CD4-positive, alpha-beta T cell (primary cell): ENCODE measurements at regions not wholly inside any gene's neighbourhood (a gene's known extent, or its start where the extent isn't known, plus 50 kb on each side); places are given as distances from the start of the nearest gene placed in this dataset.

Experiments
- ATAC-seq: fragments of 200-7000 bp; cut with Tn5 transposase; one replicate; pipeline ENCODE4 v1.10.0; 2022; ENCODE audit warnings: mild to moderate bottlenecking; ENCODE audit not compliant: poor library complexity
- CTCF ChIA-PET: fragments of 350-600 bp; sonication (Branson Sonifier 250); formaldehyde crosslinking; loops from one replicate; lab custom pipeline; 2021; ENCODE audit warnings: antibody characterized with exemption, inconsistent platforms; lab: Charles Lee
- POLR2A ChIA-PET: fragments of 350-600 bp; sonication (Branson Sonifier 250); formaldehyde crosslinking; loops from one replicate; lab custom pipeline; 2021; ENCODE audit warnings: antibody characterized with exemption, inconsistent platforms; lab: Charles Lee
- DNase-seq, 14 experiments: peaks; one replicate each; pipeline ENCODE4 v3.0.0-alpha.2; 2013 to 2020; ENCODE audit warnings: mixed read lengths in 2 of 14
- H3K27ac ChIP-seq, 2 donors: one replicate each; pipeline versions ENCODE4 v1.5.1 to v1.7.0; 2013; ENCODE audit warnings: low read length in 2 of 2, low read depth in 1 of 2, mild to moderate bottlenecking in 1 of 2
- H3K27me3 ChIP-seq, 2 experiments: 1 replicate in 1 of 2; 2 replicates in 1 of 2; pipeline versions ENCODE4 v1.6.1 to v1.7.0; 2013; ENCODE audit warnings: low read length in 2 of 2, control low read depth in 1 of 2, mild to moderate bottlenecking in 1 of 2, moderate library complexity in 1 of 2; ENCODE audit not compliant: insufficient read depth in 2 of 2, control insufficient read depth in 1 of 2
- H3K36me3 ChIP-seq: one replicate; pipeline ENCODE4 v1.6.1; 2013; ENCODE audit warnings: low read length, control low read depth; ENCODE audit not compliant: insufficient read depth
- H3K4me1 ChIP-seq: one replicate; pipeline ENCODE4 v1.6.1; 2013; ENCODE audit warnings: low read length, control low read depth; ENCODE audit not compliant: insufficient read depth
- H3K4me3 ChIP-seq: one replicate; pipeline ENCODE4 v1.5.1; 2013; ENCODE audit warnings: mild to moderate bottlenecking, low read length, moderate library complexity
- H3K9me3 ChIP-seq, 2 experiments: 1 replicate in 1 of 2; 2 replicates in 1 of 2; pipeline versions ENCODE4 v1.6.1 to v1.7.0; 2013; ENCODE audit warnings: low read length in 2 of 2, mild to moderate bottlenecking in 2 of 2, control low read depth in 1 of 2, moderate library complexity in 1 of 2; ENCODE audit not compliant: control insufficient read depth in 1 of 2, insufficient read depth in 1 of 2
- H3K27ac Mint-ChIP-seq: one replicate; pipeline ENCODE4 v1.8.0; 2020; ENCODE audit warnings: mixed read lengths
- H3K27me3 Mint-ChIP-seq: one replicate; pipeline ENCODE4 v1.8.0; 2021; ENCODE audit warnings: mixed read lengths
- H3K36me3 Mint-ChIP-seq: one replicate; pipeline ENCODE4 v1.8.0; 2021; ENCODE audit warnings: low read depth, mixed read lengths
- H3K4me1 Mint-ChIP-seq: one replicate; pipeline ENCODE4 v1.8.0; 2021; ENCODE audit warnings: low read depth, mixed read lengths
- H3K4me3 Mint-ChIP-seq: one replicate; pipeline ENCODE4 v1.8.0; 2020; ENCODE audit warnings: mild to moderate bottlenecking, mixed read lengths
- H3K9me3 Mint-ChIP-seq: one replicate; pipeline ENCODE4 v1.8.0; 2020; ENCODE audit warnings: mixed read lengths
- CTCF ChIP-seq: fragments of 200-600 bp; IDR thresholded peaks from one replicate; pipeline ENCODE4 v1.8.0; 2022; ENCODE audit warnings: antibody characterized with exemption, mild to moderate bottlenecking
- intact Hi-C, 2 experiments: fragments of 100-400 bp; cut with DNase I in 1 of 2; cut with micrococcal nuclease in 1 of 2; formaldehyde crosslinking; loops; one replicate each; pipeline versions ENCODE4 v1.15.1 to v1.9.0; 2023 to 2025; cut with DNase I, micrococcal nuclease

- TF ChIP-seq CTCF, result no peak
- H3K27me3 ChIP-seq, result no peaks in the 10 kb centered on the region
- no peak for ATAC-seq
- H3K27me3 Mint-ChIP-seq, result no peaks in the 10 kb centered on the region
- no peaks in the 10 kb centered on the region for H3K36me3 ChIP-seq
- no peak overlapping the region for H3K27ac ChIP-seq
- H3K4me3 Mint-ChIP-seq, result no peak overlapping the region
- no peaks in the 10 kb centered on the region for H3K4me1 ChIP-seq
- no peaks in the 10 kb centered on the region for H3K4me1 Mint-ChIP-seq
- DNase-seq, result no peak
- H3K9me3 ChIP-seq, result peaks cover 0 to 2% of the 10 kb centered on the region in 2 experiments
- H3K4me3 ChIP-seq, result no peak overlapping the region
- H3K9me3 Mint-ChIP-seq, result no peaks in the 10 kb centered on the region
- H3K36me3 Mint-ChIP-seq, result no peaks in the 10 kb centered on the region
- intact Hi-C loops, result no loop called here
- H3K27ac Mint-ChIP-seq, result no peak overlapping the region
- POLR2A ChIA-PET, result no interaction called here
- CTCF ChIA-PET, result no interaction called here
These were observed 424.9 kb upstream of the AUTS2 start for GRCh38 chr7:69173341-69173740.

DNA sequence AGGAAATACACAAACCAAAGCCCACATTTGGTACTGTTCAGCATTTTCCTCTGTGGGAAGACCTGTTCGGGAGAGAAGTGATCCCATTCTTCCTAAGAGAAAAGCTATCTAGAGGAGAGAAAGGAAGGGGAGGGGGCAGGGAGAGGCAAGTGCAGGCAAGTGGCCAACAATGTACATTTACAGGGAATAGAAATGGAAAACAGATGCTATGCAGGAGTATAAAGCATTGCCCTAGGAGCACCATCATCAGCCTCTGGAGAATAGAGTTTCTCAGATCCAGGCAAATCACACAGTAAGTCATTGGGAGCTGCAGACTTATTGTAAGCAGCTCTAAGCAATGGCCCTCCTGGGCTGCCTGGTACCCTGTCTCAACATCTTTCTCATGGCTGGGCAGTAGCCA lies 424.4 kb upstream of the AUTS2 start:
- H3K4me1 ChIP-seq, result no peaks in the 10 kb centered on the region
- Mint-ChIP-seq H3K36me3 (no peaks in the 10 kb centered on the region), H3K9me3 (no peaks in the 10 kb centered on the region), H3K27ac (no peak overlapping the region), H3K4me3 (no peak overlapping the region), H3K27me3 (no peaks in the 10 kb centered on the region), H3K4me1 (no peaks in the 10 kb centered on the region)
- no peak overlapping the region for H3K4me3 ChIP-seq
- ATAC-seq, result no peak
- H3K27ac ChIP-seq, result no peak overlapping the region
- no peaks in the 10 kb centered on the region for H3K27me3 ChIP-seq
- ChIA-PET POLR2A (no interaction called here), CTCF (no interaction called here)
- no peak for DNase-seq
- no peaks in the 10 kb centered on the region for H3K36me3 ChIP-seq
- H3K9me3 ChIP-seq, result peaks cover 0 to 3% of the 10 kb centered on the region in 2 experiments
- intact Hi-C loops, result no loop called here
- TF ChIP-seq CTCF, result no peak

- DNase-seq (no peak), ATAC-seq (no peak)
- Histone ChIP-seq H3K27me3 (no peaks in the 10 kb centered on the region), H3K4me1 (no peaks in the 10 kb centered on the region), H3K4me3 (no peak overlapping the region), H3K9me3 (peaks cover 0 to 8% of the 10 kb centered on the region in 2 experiments), H3K36me3 (no peaks in the 10 kb centered on the region), H3K27ac (no peak overlapping the region)
- intact Hi-C loops, result no loop called here
- H3K9me3 Mint-ChIP-seq, result no peaks in the 10 kb centered on the region
- H3K4me1 Mint-ChIP-seq, result no peaks in the 10 kb centered on the region
- H3K27ac Mint-ChIP-seq, result no peak overlapping the region
- H3K36me3 Mint-ChIP-seq, result no peaks in the 10 kb centered on the region
- POLR2A ChIA-PET, result no interaction called here
- no peak overlapping the region for H3K4me3 Mint-ChIP-seq
- H3K27me3 Mint-ChIP-seq, result no peaks in the 10 kb centered on the region
- CTCF ChIA-PET, result no interaction called here
- TF ChIP-seq CTCF, result no peak
These were observed 421.4 kb upstream of the AUTS2 start for GRCh38 chr7:69176841-69177240.
